Stimulated activated CD8-positive, alpha-beta memory T cell treated with anti-CD3 and anti-CD28 coated beads, Interleukin-12 subunit alpha, Interleukin-12 subunit beta, amount 100 ng/mL, for 24 hours (primary cell): ENCODE measurements at regions not wholly inside any gene's neighbourhood (a gene's known extent, or its start where the extent isn't known, plus 50 kb on each side); places are given as distances from the start of the nearest gene placed in this dataset.
"Not testable (repeated sequence)": the region's sequence is repeated elsewhere in the genome, so short reads cannot be mapped to it uniquely, and the experiment has no call there.

Experiments used
- DNase-seq: peaks from one replicate; pipeline ENCODE4 v3.0.0-alpha.2; 2020; ENCODE audit errors: extremely low read depth

GRCh38 chr4:56142088-56142487, 193.3 kb downstream of the CEP135 start:
- no peak for DNase-seq

GRCh38 chr4:56139241-56139827, 190.6 kb downstream of the CEP135 start:
- DNase-seq, result no peak

DNA sequence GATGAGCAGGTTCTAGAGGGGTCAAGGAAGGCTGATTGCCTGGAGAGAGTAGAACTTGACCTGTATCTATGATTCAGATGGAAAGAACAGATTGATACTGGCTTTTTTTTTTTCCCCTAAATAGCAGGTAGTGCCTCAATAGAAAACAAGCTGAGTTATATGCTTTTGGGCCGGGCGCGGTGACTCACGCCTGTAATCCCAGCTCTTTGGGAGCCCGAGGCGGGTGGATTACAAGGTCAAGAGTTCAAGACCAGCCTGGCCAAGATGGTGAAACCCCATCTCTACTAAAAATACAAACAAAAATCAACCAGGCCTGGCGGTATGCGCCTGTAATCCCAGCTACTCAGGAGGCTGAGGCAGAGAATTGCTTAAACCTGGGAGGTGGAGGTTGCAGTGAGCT, 186.1 kb downstream of the CEP135 start:
- DNase-seq, result not testable (repeated sequence)

- DNase-seq, result no peak
Observed at GRCh38 chr4:56134266-56134665, 185.5 kb downstream of the CEP135 start.

DNA sequence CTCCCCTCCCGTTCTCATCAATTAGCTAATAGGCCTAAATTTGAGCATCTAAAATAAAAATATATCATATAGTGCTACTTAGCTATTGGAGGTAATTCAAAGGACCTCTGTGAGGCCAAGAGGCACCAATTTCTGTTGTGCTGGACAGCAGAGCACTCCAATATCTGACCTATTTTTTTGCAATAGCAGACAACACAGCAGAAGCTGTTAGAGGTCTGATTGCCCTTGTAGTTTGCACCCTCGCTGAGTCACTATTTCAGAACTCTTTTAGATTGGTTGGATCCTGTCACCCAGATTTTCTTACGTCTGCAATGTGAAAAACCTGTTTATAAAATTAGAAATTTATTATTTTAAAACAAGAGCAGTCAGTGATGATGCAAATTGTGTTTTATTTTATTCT, 184.1 kb downstream of the CEP135 start:
- no peak for DNase-seq

DNA sequence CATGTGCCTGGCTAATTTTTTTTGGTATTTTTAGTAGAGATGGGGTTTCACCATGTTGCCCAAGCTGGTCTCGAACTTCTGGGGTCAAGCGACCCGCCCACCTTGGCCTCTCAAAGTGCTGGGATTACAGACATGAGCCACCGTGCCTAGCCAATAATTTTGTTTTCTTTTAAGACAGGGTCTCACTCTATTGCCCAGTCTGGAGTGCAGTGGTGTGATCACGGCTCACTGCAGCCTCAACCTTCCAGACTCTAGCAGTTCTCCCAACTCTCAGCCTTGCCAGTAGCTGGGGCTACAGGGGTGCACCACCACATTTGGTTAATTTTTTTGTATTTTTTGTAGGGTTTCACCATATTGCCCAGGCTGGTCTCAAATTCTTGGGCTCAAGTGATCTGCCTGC, 183.4 kb downstream of the CEP135 start:
- DNase-seq, result not testable (repeated sequence)

DNA sequence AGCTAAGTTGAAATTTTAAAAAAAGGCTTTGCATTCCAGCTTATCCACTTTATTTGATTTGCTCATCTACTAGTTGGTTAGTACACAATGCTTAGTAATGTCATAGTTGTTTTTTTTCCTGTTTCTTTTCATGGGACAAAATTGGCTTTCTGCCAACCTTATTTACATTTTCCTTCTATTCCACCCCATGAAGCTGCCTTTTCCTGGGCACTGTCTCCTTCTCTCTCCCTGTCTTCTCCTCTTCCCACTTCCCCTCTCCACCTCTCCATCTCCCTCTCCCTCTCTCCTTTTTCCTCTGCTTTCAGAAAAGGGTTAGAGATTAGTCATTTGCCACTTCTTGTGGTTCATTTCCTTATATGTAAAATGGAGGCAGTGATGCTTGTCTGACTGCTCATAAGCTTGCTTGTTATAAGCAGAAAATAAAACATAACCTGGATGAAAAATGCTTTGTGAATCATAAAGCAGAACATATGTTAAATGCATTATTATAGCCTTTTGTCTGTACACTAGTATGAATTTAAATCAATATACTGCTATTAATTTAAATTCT, 181.9 kb downstream of the CEP135 start:
- no peak for DNase-seq

GRCh38 chr4:56129431-56129861, 180.7 kb downstream of the CEP135 start:
- no peak for DNase-seq

DNA sequence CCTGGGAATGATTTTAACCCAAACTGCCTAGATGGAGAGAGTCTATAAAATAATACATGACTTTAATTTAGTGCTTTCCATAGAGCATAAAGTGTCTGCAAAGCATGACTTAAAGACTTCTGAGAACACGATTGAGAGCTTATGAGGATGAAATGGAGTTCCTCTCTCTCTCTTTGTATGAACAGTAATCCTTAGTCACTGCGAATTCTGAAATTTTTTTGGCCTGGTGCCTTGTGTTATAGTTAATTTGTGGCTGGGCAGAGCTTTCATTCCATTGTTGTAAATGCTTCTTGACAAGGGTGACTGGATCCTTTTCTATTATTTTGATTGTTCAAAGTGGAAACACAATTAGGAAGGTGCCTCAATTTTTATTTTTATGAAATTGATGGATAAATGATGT, 179.5 kb downstream of the CEP135 start:
- DNase-seq, result no peak

DNA sequence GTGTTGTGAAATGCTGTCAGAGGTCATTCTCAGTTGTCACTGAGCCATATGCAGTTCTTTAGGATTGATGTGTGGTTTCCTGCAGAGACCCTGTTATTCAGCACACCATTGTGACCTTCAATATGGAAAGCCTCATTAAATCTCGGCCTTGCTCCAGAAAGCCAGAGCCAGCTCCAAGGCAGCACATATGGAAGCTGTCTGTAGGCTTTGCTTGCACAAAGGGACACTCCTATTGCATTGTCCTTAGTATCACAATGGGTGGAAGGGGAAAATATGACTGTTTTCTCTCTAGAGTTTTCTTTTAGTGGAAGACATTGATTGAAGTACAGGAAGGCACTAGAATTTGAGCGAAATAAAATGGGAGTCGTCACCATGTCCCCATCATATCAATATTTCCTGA, 179.0 kb downstream of the CEP135 start:
- no peak for DNase-seq

GRCh38 chr4:56123547-56123946, 174.8 kb downstream of the CEP135 start:
- no peak for DNase-seq

- no peak for DNase-seq
Observed at GRCh38 chr4:56123051-56123450, 174.3 kb downstream of the CEP135 start.

GRCh38 chr4:56118845-56119244, 170.1 kb downstream of the CEP135 start:
- DNase-seq, result no peak

DNA sequence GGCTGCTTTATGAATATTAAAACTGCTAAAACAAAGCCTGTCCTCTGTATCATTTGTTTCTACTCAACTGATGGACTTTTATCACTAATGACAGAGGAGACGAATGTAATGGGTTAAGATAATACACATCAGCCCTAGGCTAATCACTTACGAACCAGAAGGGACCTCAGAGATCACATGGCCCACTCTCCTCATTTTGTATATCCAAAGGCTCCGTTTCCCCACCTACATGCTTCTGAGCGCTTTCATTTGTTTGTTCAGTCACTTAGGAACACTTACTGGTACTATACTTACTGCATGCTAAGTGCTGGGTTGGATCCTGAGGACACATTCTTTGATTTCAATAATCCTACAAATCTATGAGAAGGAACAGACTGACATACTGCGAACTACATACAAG, 169.3 kb downstream of the CEP135 start:
- DNase-seq, result no peak

GRCh38 chr4:56115898-56116297, 167.2 kb downstream of the CEP135 start:
- DNase-seq, result no peak

GRCh38 chr4:56112377-56112776, 163.6 kb downstream of the CEP135 start:
- no peak for DNase-seq

DNA sequence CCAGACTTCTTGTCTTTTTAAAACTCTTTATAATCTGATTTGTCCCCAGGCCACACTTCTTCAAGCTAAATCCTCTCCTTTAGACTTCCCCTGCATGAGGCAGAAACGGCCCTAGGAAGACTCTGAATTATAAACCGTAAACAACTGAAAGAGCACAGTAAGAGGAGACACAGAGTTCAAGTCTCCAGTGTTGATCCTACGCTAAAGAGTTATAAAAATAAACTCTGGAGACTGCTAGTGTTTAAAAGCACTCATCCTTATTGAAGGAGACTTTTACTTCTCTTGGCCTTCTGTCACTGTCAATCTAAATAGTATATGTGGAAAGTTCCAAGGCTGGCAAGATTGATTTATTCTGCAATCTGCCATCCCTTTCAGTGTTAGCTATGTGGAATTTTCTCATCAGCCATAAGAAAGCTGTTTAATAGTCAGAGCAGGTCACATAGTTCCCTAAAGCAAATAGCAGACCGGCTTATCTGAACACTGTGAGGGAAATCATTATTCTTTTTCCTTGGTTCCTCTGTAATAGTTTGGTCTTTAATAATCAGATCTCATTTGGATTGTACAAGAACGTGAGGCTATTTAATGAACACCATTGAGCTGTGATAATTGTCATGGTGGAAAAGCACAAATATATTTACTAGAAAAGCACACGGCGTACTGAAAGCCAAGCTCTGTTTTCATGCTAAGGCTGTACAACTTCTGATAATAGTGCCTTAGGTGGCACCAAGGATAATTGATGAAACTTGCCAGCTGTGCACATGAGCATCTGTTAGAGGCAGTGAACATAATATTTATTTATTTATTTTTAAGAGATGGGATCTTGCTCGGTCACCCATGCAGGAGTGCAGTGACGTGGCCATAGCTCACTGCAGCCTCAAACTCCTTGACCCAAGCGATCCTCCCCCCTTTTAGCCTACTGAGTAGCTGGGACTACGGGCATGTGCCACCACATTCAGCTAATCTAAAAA, 157.7 kb downstream of the CEP135 start:
- DNase-seq, result no peak

DNA sequence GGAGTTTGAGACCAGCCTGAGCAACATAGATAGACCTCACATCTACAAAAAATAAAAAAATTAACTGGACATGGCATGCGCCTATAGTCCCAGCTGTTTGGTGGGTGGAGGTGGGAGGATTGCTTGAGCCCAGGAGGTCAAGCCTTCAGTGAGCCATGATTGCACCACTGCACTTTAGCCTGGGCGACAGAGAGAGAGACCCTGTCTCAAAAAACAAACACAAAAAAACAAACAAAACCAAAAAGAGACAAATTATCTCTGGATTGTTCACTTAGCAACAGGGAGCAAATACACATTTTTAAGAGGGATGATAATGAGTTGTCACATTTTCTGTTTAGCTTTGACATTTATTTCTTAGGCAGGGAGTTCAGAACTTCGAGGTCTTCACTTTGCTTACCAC, 155.4 kb downstream of the CEP135 start:
- no peak for DNase-seq

DNA sequence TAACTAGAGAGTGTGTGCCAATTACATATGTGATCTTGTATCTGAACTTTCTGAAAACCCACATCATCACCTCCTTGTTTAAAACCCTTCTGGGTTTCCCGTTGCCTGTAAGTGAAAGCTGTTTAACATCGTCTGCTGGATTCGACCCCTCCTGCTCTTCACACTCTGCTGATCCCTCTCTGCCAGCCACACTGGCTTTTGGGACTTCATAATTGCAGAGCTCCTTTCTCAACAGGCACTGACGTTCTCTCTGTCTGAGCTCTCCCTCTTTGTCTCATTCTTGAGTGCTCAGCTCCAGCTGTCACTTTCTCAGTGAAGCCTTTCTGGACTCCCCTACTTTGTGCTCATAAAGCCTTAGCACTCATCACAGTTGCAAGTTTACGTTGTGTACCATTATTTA, 153.9 kb downstream of the CEP135 start:
- DNase-seq, result no peak

GRCh38 chr4:56099378-56099786, 150.6 kb downstream of the CEP135 start:
- DNase-seq, result no peak

DNA sequence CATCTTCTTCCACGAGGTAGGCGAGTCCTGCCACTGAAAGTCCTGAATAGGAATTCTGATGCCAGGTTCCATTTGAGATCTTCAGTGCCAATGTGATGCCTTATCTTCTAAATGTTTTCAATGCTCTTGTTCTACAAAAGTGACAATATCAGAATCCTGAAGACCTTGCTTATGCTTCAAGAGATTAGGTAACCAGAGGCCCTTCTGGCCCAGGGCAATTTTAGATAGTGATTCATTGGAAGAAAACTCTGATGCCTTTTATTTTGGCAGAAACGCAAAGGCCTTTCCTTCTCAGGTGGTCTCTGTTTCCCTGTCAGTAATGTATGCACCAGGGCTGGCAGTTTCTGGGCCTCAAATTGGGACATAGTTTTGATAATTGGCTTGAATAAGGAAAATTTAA, 144.8 kb downstream of the CEP135 start:
- no peak for DNase-seq

- no peak for DNase-seq
Observed at GRCh38 chr4:56092540-56092939, 143.8 kb downstream of the CEP135 start.

DNA sequence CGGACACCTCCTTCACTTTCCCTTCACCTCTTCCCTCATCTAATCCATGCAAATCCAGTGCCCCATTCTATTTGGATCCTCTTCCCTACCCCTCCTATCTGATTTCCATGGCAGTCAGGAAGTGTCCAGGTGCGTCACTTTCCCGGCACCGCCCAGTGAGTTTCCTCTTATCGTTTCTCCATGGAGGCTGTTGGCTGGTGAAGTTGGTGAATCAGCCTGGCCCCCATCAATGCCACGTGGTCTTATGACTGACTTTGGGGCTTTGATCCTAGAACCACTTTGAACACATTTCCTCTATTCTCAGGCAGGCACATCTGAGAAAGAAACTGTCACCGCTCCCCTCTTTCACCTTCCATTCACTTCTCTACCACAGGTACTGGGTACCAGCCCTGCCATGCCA, 137.8 kb downstream of the CEP135 start:
- no peak for DNase-seq
